MM.1S (cell line): ENCODE measurements at regions not wholly inside any gene's neighbourhood (a gene's known extent, or its start where the extent isn't known, plus 50 kb on each side); places are given as distances from the start of the nearest gene placed in this dataset.

Experiments
- DNase-seq: peaks from one replicate; pipeline ENCODE4 v3.0.0-alpha.2; 2015
- H2AFZ ChIP-seq: fragments of 300-600 bp; sonication (generic); 2 replicates; pipeline ENCODE4 v1.6.0; 2016; ENCODE audit warnings: antibody characterized with exemption, low read length
- H3F3A ChIP-seq: fragments of 300-600 bp; sonication (generic); 2 replicates; pipeline ENCODE4 v1.6.1; 2016; ENCODE audit warnings: mild to moderate bottlenecking, antibody characterized with exemption, low read length, moderate library complexity, mixed read lengths; ENCODE audit not compliant: insufficient read depth
- H3K27ac ChIP-seq: fragments of 300-600 bp; sonication (generic); 2 replicates; pipeline ENCODE4 v1.5.1; 2016; ENCODE audit warnings: mild to moderate bottlenecking, low read length
- H3K27me3 ChIP-seq: fragments of 300-600 bp; sonication (generic); replicated peaks from 2 replicates; pipeline ENCODE4 v1.6.0; 2016; ENCODE audit warnings: low read length; ENCODE audit not compliant: insufficient read depth
- H3K36me3 ChIP-seq: fragments of 300-600 bp; sonication (generic); replicated peaks from 2 replicates; pipeline ENCODE4 v1.6.1; 2016; ENCODE audit warnings: mild to moderate bottlenecking, low read length, mixed read lengths; ENCODE audit not compliant: insufficient read depth
- H3K4me1 ChIP-seq: fragments of 300-600 bp; sonication (generic); 2 replicates; pipeline ENCODE4 v1.6.1; 2016; ENCODE audit warnings: low read length, mixed read lengths
- H3K4me2 ChIP-seq: fragments of 300-600 bp; sonication (generic); 2 replicates; pipeline ENCODE4 v1.6.0; 2016; ENCODE audit warnings: low read depth, low read length
- H3K4me3 ChIP-seq: fragments of 300-600 bp; sonication (generic); 2 replicates; pipeline ENCODE4 v1.5.1; 2016; ENCODE audit warnings: low read length, mixed read lengths
- H3K79me2 ChIP-seq: fragments of 300-600 bp; sonication (generic); 2 replicates; pipeline ENCODE4 v1.6.1; 2016; ENCODE audit warnings: mixed run types, low read length, mixed read lengths
- H3K9ac ChIP-seq: fragments of 300-600 bp; sonication (generic); 2 replicates; pipeline ENCODE4 v1.6.1; 2016; ENCODE audit warnings: low read length, mixed read lengths
- H3K9me2 ChIP-seq: fragments of 300-600 bp; sonication (generic); replicated peaks from 2 replicates; pipeline ENCODE4 v1.6.1; 2016; ENCODE audit warnings: mild to moderate bottlenecking, low read length, mixed read lengths; ENCODE audit not compliant: insufficient read depth
- H3K9me3 ChIP-seq: fragments of 300-600 bp; sonication (generic); replicated peaks from 2 replicates; pipeline ENCODE4 v1.6.1; 2016; ENCODE audit warnings: mild to moderate bottlenecking, low read length, mixed read lengths; ENCODE audit not compliant: insufficient read depth
- H4K20me1 ChIP-seq: fragments of 300-600 bp; sonication (generic); 2 replicates; pipeline ENCODE4 v1.6.1; 2016; ENCODE audit warnings: mild to moderate bottlenecking, low read length, moderate library complexity, mixed read lengths; ENCODE audit not compliant: insufficient read depth
- CTCF ChIP-seq: fragments of 300-600 bp; sonication (generic); IDR thresholded peaks from 2 replicates; pipeline ENCODE4 v1.5.1; 2016; ENCODE audit warnings: antibody characterized with exemption, low read length, mixed read lengths
- EZH2 ChIP-seq: fragments of 300-600 bp; sonication (generic); optimal IDR thresholded peaks from 2 replicates; pipeline ENCODE3; 2017; ENCODE audit warnings: low read depth, mild to moderate bottlenecking, antibody characterized with exemption, low read length, mixed read lengths
- EZH2phosphoT487 ChIP-seq: fragments of 300-600 bp; sonication (generic); IDR thresholded peaks from 2 replicates; pipeline ENCODE4 v1.6.1; 2018; ENCODE audit warnings: antibody characterized with exemption, low read length

- Histone ChIP-seq H3K27me3 (no peaks in the 10 kb centered on the region), H3K4me3 (no peak overlapping the region), H3K36me3 (no peaks in the 10 kb centered on the region), H3K9me2 (no peaks in the 10 kb centered on the region), H4K20me1 (no peaks in the 10 kb centered on the region), H3K9ac (no peak overlapping the region), H3K4me1 (peaks cover 7% of the 10 kb centered on the region), H3K27ac (no peak overlapping the region), H3K79me2 (no peaks in the 10 kb centered on the region), H3K9me3 (no peaks in the 10 kb centered on the region; the same call in 1 of the 2 replicates), H3F3A (0 out of 2 replicates have a peak, but pooled peaks cover 6% of the 10 kb centered on the region), H2AFZ (no peak overlapping the region), H3K4me2 (no peak overlapping the region)
- DNase-seq = no peak
- no peak for TF ChIP-seq EZH2
- no peak for TF ChIP-seq EZH2phosphoT487
- no peak for TF ChIP-seq CTCF
Measured at GRCh38 chr2:187964746-187965145, 326.9 kb upstream of the GULP1 start.

GRCh38 chr2:187966924-187967323 is 324.8 kb upstream of the GULP1 start:
- no peak for DNase-seq
- H4K20me1 ChIP-seq = no peaks in the 10 kb centered on the region
- H2AFZ ChIP-seq = no peak overlapping the region
- H3K9me3 ChIP-seq = no peaks in the 10 kb centered on the region; the same call in 1 of the 2 replicates
- H3K9me2 ChIP-seq = no peaks in the 10 kb centered on the region
- H3K27ac ChIP-seq = no peak overlapping the region
- no peak for TF ChIP-seq EZH2phosphoT487
- TF ChIP-seq EZH2 = no peak
- TF ChIP-seq CTCF = no peak
- no peaks in the 10 kb centered on the region for H3K4me1 ChIP-seq
- H3K4me3 ChIP-seq = no peak overlapping the region
- no peaks in the 10 kb centered on the region for H3K79me2 ChIP-seq
- no peak overlapping the region for H3K9ac ChIP-seq
- no peak overlapping the region for H3K4me2 ChIP-seq
- H3K27me3 ChIP-seq = no peaks in the 10 kb centered on the region
- H3K36me3 ChIP-seq = no peaks in the 10 kb centered on the region
- no peaks in the 10 kb centered on the region for H3F3A ChIP-seq

GRCh38 chr2:187971893-187972292 is 319.8 kb upstream of the GULP1 start:
- no peak overlapping the region for H3K9ac ChIP-seq
- TF ChIP-seq EZH2phosphoT487 (no peak), CTCF (0 out of 2 replicates have a peak, but pooled peaks have one; percentile 5), EZH2 (no peak)
- no peaks in the 10 kb centered on the region for H3K27me3 ChIP-seq
- no peaks in the 10 kb centered on the region for H3K36me3 ChIP-seq
- no peak overlapping the region for H3K27ac ChIP-seq
- H4K20me1 ChIP-seq = no peaks in the 10 kb centered on the region
- H3K9me3 ChIP-seq = no peaks in the 10 kb centered on the region; the same call in 1 of the 2 replicates
- H3F3A ChIP-seq = no peaks in the 10 kb centered on the region
- no peak for DNase-seq
- no peak overlapping the region for H3K4me2 ChIP-seq
- H2AFZ ChIP-seq = no peak overlapping the region
- H3K9me2 ChIP-seq = no peaks in the 10 kb centered on the region
- H3K4me3 ChIP-seq = no peak overlapping the region
- H3K79me2 ChIP-seq = no peaks in the 10 kb centered on the region
- H3K4me1 ChIP-seq = no peaks in the 10 kb centered on the region
